HG03469 (cell line): ENCODE measurements at regions not wholly inside any gene's neighbourhood (a gene's known extent, or its start where the extent isn't known, plus 50 kb on each side); places are given as distances from the start of the nearest gene placed in this dataset.
A peak's percentile ranks its signal among the peaks of the same experiment; 100 is the strongest.

ENCODE experiments used
- ATAC-seq: cut with Tn5 transposase; IDR thresholded peaks from one replicate; pipeline ENCODE4 v1.9.1; 2021; ENCODE audit warnings: mild to moderate bottlenecking, moderate library complexity, moderate number of reproducible peaks; ENCODE audit not compliant: unreplicated experiment

DNA sequence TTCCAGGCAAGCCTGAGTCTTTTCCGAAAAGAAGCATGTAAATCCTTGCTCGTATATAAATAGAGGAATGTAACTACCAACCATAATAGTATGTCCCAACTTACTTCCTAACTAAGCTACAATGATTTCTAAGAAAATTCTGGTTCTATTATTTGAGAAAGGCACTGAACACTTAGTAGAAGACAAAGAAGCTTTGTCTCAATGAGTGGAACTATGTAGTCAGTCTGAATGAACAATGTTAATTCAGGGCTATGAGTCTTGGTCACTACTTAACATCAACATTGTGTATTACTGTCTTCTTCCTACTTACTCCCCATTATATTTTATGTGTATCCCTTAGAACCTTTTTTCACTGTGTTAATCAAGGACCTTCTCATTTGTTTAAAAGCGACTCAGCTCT lies 206.0 kb downstream of the CYB561 start:
- ATAC-seq, result no peak

- no peak for ATAC-seq
Measured at GRCh38 chr17:63246344-63246743, 199.8 kb downstream of the CYB561 start.

DNA sequence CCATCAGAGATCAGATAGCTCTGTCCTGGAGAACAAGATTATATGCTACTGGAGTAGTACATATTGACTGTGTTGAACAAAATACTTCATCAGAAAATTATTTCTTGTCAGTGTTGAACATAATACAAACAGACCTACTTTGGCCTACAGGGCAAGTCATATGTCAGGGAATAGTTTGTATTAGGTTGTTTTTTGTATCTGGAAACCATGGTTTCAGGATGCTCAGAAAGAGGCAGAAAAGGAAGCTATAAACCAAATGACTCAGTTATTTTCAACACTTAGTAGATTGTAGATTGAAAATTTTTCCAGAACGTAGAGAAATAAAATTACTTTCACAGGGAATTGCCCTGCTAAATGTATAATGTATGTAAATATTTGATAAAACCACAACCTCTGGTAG lies 198.4 kb downstream of the CYB561 start:
- no peak for ATAC-seq

DNA sequence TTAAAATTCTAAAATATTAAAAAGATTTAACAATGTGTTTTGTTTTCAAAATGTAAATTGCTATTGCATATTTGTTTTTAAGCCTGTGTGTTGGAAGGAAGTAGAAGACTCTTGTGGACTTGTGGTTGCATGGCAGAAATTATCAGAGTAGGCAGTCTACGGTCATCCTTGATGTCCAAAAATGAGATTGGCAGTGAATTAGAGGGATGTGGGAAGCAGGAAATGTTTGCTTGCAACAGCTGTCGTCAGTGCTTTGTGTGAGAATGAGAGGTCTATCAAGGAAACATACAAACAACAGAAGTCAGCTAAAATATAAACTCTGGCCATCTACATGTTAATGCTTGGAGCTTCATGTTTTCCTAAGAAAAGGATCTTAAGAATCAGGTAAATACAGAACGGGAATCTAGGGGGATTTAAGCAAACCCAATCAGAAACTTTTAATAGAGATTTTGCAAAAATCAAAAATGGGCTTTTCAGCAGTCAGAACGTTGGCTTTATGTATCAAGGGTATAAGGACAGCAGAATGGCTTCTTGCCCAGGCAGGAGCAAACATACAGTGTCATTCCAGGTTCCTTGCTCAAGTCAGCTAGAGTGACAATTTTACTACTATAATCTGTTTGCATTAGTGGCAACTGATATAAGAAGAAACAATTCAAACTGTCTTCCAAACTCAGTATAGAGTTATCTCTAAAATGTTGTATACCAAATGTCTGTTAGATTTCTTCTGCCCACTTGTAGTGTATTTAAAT lies 196.7 kb downstream of the CYB561 start:
- no peak for ATAC-seq

DNA sequence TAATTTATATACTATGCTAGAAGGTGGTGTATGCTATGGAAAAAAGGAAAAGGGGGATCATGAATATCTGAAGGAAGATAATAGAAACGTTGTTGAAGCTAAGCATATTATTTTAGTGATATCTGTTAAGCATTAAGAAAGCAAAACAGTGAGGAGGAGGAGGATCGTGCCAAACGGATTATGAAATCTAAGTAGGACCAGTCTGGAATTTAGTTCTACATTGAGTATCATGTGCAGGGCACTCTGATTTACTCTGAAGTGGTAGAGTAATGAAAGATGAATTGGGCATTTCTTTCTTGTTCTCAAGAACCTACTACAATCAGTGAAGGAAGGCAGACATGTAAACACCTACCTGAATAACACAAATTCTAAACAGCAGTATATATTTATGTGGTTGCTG lies 195.3 kb downstream of the CYB561 start:
- no peak for ATAC-seq

- no peak for ATAC-seq
Measured at GRCh38 chr17:63258785-63259184, 187.3 kb downstream of the CYB561 start.

DNA sequence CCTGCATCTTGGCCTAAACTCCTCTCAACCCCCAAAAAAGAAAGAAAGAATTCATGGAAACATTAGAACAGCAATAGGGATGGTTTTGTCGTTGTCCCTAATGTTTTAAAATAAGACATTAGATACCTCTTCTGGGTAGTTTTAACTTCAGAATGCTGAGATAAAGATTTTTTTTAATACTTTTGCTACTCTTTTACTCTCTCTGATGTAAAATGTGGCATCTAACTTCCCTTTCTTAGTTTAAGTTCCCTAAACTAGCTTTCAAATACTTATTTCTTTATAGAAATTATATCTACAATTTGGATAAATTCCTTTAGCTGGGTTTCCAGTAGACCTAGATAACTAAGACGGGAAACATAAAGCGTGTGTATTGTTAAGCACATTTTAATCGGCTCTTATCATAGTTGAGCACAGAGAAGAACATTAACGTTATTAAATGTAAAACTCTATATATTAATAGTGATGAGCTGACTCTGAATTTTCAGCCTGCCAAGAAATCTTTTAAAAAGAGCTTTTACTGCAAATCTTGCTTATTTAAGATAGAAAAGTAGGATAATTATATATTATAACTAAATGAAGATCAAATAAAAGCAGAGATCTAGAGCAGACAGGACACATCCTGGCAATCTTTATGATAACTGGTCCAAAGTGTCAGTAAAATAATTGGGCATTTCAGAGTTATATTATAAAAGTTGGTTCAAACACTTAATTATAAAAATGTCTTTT lies 183.2 kb downstream of the CYB561 start:
- no peak for ATAC-seq

GRCh38 chr17:63265526-63265925 lies 180.6 kb downstream of the CYB561 start:
- ATAC-seq, result no peak

- no peak for ATAC-seq
Measured at GRCh38 chr17:63267846-63268245, 178.3 kb downstream of the CYB561 start.

GRCh38 chr17:63268827-63269226 lies 177.3 kb downstream of the CYB561 start:
- ATAC-seq, result no peak

DNA sequence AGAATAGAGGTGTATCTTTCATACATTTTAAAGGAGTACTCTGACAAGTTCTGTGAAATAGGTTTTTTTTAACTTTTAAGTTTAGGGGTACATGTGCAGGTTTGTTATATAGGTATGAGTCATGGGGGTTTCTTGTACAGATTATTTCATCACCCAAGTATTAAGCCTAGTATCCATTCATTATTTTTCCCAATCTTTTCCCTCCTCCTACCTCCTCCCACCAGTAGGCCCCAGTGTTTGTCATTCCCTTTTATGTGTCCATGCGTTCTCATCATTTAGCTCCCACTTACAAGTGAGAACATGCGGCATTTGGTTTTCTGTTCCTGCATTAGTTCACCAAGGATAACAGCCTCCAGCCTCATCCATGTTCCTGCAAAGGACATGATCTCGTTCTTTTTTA lies 175.5 kb downstream of the CYB561 start:
- no peak for ATAC-seq

DNA sequence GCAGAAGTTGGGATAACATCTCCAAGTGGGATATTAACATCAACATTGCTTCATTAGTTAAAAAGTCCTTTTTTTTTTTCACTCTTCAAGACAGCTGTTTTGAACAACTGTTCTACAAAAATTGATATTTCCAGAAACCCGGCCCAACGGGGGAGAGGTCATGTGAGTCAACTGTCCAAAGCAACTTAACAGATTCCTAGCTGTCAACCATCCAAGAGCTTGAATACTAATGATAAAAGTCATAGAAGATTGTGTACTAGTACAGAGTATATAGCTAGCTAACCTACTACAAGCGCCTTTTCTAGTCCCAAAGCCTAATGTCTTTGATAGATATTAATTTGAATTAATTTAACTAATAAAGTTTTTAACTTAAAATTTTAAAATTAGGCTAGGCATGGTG lies 172.0 kb downstream of the CYB561 start:
- no peak for ATAC-seq

DNA sequence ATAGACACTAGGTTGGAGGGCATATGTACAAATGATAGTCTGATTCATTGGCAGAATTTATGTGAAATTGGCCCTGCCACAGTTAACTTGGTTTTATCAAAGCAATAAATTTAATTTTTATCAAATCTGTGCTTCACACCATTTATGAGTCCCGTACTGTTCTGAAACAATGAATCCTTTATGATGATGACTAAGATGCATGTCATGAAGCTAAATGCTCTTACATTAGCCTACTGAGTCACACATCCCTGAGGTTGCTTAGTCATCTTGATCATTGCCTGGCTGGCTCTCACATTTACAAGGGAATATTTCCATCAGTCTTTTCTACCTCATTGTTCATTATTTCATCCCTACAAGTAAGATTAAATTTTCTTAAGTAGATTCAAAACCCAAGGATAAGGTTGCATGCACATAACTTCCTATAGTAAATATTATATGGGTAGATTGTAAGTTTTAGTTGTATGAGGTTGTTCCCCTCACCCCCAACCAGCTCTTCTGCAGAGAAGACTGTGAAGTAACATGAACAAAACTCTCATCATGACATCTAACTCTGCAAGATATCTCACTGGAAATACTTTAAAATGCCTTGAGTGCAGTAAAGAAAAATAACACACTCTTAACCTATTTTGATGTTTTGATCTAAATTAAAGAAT lies 170.7 kb downstream of the CYB561 start:
- ATAC-seq, result no peak

DNA sequence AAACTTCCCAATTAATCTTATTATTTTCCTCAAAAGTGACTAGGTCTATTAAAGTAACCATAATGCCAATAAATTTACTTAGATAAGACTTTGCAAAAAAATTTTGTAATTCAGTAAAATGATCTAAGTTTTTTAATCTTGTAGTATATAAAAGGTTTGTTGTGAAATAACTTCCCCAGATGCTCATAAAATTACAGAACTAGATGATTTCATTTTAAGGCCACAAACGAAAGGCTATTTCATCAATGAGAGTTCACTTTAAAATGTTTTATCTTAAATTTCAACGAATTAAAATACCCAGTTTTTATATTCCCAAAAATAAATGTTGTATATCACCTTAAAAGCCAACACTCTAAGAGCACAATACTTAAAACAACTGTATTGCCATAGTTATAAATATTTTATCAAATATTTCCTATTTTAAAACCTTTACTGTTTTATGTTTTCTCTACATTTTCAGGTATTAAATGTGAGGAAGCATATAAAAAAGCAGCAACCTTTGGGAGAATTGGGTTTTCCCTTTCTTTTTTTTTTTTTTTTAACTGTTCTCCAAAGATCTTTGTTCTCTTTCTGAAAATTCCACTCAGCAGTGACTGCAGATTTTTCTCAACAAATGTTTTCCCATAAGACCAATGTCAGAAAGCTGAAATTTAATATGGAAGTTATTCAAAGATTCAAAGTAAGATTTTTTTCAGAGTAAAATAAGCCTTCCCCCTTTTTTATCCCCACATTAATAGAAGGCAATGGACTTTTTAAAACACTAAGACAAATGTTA lies 169.9 kb downstream of the CYB561 start:
- no peak for ATAC-seq

GRCh38 chr17:63276821-63277220 lies 169.3 kb downstream of the CYB561 start:
- ATAC-seq, result no peak

DNA sequence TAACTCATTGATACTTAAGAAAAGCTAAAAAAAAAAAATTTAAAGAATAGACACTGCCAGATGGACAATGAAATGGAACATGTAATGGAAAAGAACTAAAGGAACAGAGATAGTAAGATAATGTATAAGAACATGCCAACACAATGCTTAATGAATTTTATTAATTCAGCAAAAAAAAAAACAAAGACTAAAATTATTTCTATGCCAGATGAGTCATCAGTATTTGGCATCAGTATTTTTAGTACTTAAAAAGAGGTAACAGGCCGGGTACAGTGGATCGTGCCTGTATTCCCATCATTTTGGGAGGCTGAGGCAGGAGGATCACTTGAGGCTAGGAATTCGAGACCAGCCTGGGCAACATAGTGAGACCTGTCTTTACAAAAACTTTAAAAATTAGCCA lies 168.5 kb downstream of the CYB561 start:
- no peak for ATAC-seq

- no peak for ATAC-seq
Measured at GRCh38 chr17:63278728-63279442, 167.2 kb downstream of the CYB561 start.

GRCh38 chr17:63279498-63280230 lies 166.4 kb downstream of the CYB561 start:
- ATAC-seq, result no peak

- peak; percentile 50 for ATAC-seq
Measured at GRCh38 chr17:63282455-63282854, 163.7 kb downstream of the CYB561 start.

DNA sequence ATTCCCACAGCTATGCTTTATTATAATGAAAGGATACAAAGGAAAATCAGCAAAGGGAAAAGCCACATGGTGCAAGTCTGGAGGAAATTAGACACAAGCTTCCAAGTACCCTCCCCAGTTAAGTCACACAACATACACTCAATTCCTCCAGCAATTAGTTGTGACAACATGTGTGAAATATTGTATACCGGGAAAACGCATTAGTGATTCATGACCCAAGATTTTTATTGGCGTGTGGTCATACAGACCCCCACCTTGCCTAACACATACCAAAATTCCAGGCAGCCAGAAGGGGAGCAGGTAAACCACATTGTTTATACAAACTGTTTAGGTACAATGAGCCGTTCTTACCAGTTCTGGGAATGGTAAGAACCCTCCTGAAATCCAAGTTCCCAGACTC lies 160.6 kb downstream of the CYB561 start:
- ATAC-seq, result no peak
